HepG2 (cell line): ENCODE measurements at regions not wholly inside any gene's neighbourhood (a gene's known extent, or its start where the extent isn't known, plus 50 kb on each side); places are given as distances from the start of the nearest gene placed in this dataset.

ENCODE experiments used
- ATAC-seq: fragments of 200-7000 bp; cut with Tn5 transposase; 3 replicates; pipeline ENCODE4 v1.9.1; 2020; ENCODE audit warnings: mild to moderate bottlenecking, moderate library complexity
- BruUV-seq: library from RNA; stranded (reverse); fragments of 400-500 nt; replicated peaks from 2 replicates; lab custom pipeline; 2021; lab: Mats Ljungman, UMichigan
- CTCF ChIA-PET: fragments of 300-600 bp; formaldehyde crosslinking; extraction: SDS; loops from one replicate; lab custom pipeline; 2021; ENCODE audit warnings: low total read pairs, inconsistent platforms, low intra/inter-chr PET ratio; lab: Yijun Ruan, JAX
- POLR2A ChIA-PET: fragments of 350-600 bp; sonication (Branson Sonifier 250); formaldehyde crosslinking; loops from one replicate; lab custom pipeline; 2020; ENCODE audit warnings: antibody characterized with exemption, inconsistent platforms; lab: Yijun Ruan, JAX
- DNase-seq: peaks from one replicate; pipeline ENCODE4 v3.0.0-alpha.2; 2015; ENCODE audit warnings: low spot score
- FAIRE-seq: peaks from 3 replicates; lab custom pipeline; 2011; peaks lifted over from hg19 to GRCh38; lab: Jason Lieb, UNC
- H2AFZ ChIP-seq: one replicate; pipeline ENCODE4 v1.6.1; 2011; ENCODE audit warnings: low read length, inconsistent platforms
- H3K27ac ChIP-seq: fragments of 300-600 bp; 3 replicates; pipeline ENCODE4 v1.8.0; 2011; ENCODE audit warnings: mixed run types, mild to moderate bottlenecking, mixed read lengths, low read length, inconsistent platforms; ENCODE audit not compliant: insufficient read depth; ENCODE audit errors: extremely low read length
- H3K27me3 ChIP-seq, 2 experiments: fragments of 200-600 bp in 1 of 2; 2 replicates in 1 of 2; 3 replicates in 1 of 2; pipeline versions ENCODE4 v1.6.0 to v1.8.0; 2011; ENCODE audit warnings: low read length in 2 of 2, mild to moderate bottlenecking in 2 of 2, moderate library complexity in 2 of 2, inconsistent platforms in 1 of 2; ENCODE audit not compliant: insufficient read depth in 2 of 2, control insufficient read depth in 1 of 2
- H3K36me3 ChIP-seq, 2 experiments: fragments of 200-600 bp in 1 of 2; replicated peaks in 1 of 2; 2 replicates in 1 of 2; 3 replicates in 1 of 2; pipeline versions ENCODE4 v1.5.1 to v1.8.0; 2011; ENCODE audit warnings: low read length in 2 of 2, inconsistent platforms in 1 of 2; ENCODE audit not compliant: insufficient read depth in 2 of 2, control insufficient read depth in 1 of 2
- H3K4me1 ChIP-seq: 2 replicates; pipeline ENCODE4 v1.5.1; 2012; ENCODE audit warnings: low read length, inconsistent platforms; ENCODE audit not compliant: insufficient read depth
- H3K4me2 ChIP-seq: 2 replicates; pipeline ENCODE4 v1.6.0; 2011; ENCODE audit warnings: low read depth, low read length, inconsistent platforms
- H3K4me3 ChIP-seq, 3 experiments: fragments of 200-600 bp in 1 of 3; sonication (generic), shearing (Covaris generic) in 1 of 3; replicated peaks in 1 of 3; 2 replicates each; pipeline ENCODE4 v1.5.1; 2011 to 2016; ENCODE audit warnings: low read length in 3 of 3, inconsistent platforms in 2 of 3, low read depth in 2 of 3, mild to moderate bottlenecking in 2 of 3, control low read depth in 1 of 3, mixed read lengths in 1 of 3; ENCODE audit not compliant: insufficient read depth in 1 of 3
- H3K79me2 ChIP-seq: one replicate; pipeline ENCODE4 v1.6.1; 2011; ENCODE audit warnings: low read length, inconsistent platforms; ENCODE audit not compliant: insufficient read depth
- H3K9ac ChIP-seq: 2 replicates; pipeline ENCODE4 v1.6.0; 2011; ENCODE audit warnings: mild to moderate bottlenecking, low read depth, low read length, inconsistent platforms; ENCODE audit not compliant: insufficient read depth
- H3K9me3 ChIP-seq: 2 replicates; pipeline ENCODE4 v1.5.1; 2012; ENCODE audit warnings: mild to moderate bottlenecking, low read length
- H4K20me1 ChIP-seq: 2 replicates; pipeline ENCODE4 v1.6.0; 2011; ENCODE audit warnings: inconsistent platforms, mild to moderate bottlenecking, low read length, moderate library complexity; ENCODE audit not compliant: insufficient read depth
- HMG20B ChIP-seq: conservative IDR thresholded peaks from 2 replicates; pipeline ENCODE4 v1.6.1; 2016; ENCODE audit warnings: missing genetic modification reagents, missing compliant biosample characterization
- KLF11 ChIP-seq: IDR thresholded peaks from 2 replicates; pipeline ENCODE4 v1.6.1; 2016; ENCODE audit warnings: missing compliant biosample characterization
- PAX8 ChIP-seq: sonication (generic); formaldehyde crosslinking; IDR thresholded peaks from 2 replicates; pipeline ENCODE4 v1.8.0; 2022; ENCODE audit warnings: mild to moderate bottlenecking, missing genetic modification reagents, borderline replicate concordance
- RAD51 ChIP-seq: fragments of 450-650 bp; IDR thresholded peaks from 2 replicates; pipeline ENCODE4 v1.6.1; 2016; ENCODE audit warnings: borderline replicate concordance
- SMARCE1 ChIP-seq: fragments of 450-650 bp; IDR thresholded peaks from 2 replicates; pipeline ENCODE4 v1.6.1; 2017; ENCODE audit warnings: borderline replicate concordance
- ZMYM4 ChIP-seq: sonication (generic); formaldehyde crosslinking; IDR thresholded peaks from 2 replicates; pipeline ENCODE4 v1.8.1; 2023; ENCODE audit warnings: mild to moderate bottlenecking, missing genetic modification reagents
- ZNF766 ChIP-seq: sonication (generic); formaldehyde crosslinking; IDR thresholded peaks from 2 replicates; pipeline ENCODE4 v1.5.0; 2020; ENCODE audit warnings: missing genetic modification reagents, borderline replicate concordance
- WGBS: methylation state at CpG from one replicate; pipeline ENCODE4 v1.1.6; 2017; ENCODE audit warnings: low lambda C conversion rate; 5-methylcytosine and 5-hydroxymethylcytosine counted together
- in situ Hi-C: cut with HindIII; loops from 2 replicates; pipeline ENCODE4 v1.10.0; 2017; ENCODE audit warnings: low pct_unique_long_range_greater_than_20kb; ENCODE audit not compliant: extremely low pct_ligation_motif_present
- intact Hi-C: fragments of 100-400 bp; cut with micrococcal nuclease; formaldehyde crosslinking; loops from one replicate; pipeline ENCODE4 v1.10.0; 2022; ENCODE audit not compliant: unreplicated experiment
- TF ChIP-seq, protein P1 (sequence below): sonication (generic); formaldehyde crosslinking; conservative IDR thresholded peaks from 2 replicates; pipeline ENCODE4 v1.8.0; 2022; ENCODE audit warnings: low read depth, missing genetic modification reagents
- TF ChIP-seq, protein P2 (sequence below), 2 experiments: fragments of 450-650 bp in 1 of 2; sonication (generic) in 1 of 2; formaldehyde crosslinking in 1 of 2; IDR thresholded peaks; 2 replicates each; pipeline versions ENCODE4 v1.6.1 to v1.8.0; 2016 to 2022; ENCODE audit warnings: antibody characterized with exemption in 1 of 2, mild to moderate bottlenecking in 1 of 2, missing genetic modification reagents in 1 of 2

DNA sequence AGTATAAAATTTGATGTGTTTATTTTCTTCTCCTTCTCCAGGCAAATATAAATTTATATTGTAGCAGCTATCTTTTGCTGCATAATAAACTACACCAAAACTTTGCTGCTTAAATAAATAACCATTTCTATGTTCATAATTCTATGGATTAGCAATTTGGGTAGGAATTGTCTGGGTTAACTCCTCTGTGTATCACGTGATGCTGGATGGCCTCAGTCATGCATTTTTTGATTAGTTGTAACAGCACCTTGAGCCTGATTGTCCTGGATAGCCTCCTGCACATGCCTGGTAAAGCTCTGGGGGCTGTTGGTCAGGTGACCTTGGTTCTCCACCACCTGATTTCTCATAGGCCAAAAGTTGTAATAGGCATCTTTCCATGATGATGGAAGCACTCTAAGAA, 572.9 kb downstream of the ETV1 start:
- 4% methylated on average over 1 of the region's 1 CpG for WGBS
- H3K36me3 ChIP-seq = no peaks in the 10 kb centered on the region
- no peak for ATAC-seq
- no peaks in the 10 kb centered on the region for H4K20me1 ChIP-seq
- H3K9me3 ChIP-seq = peaks cover 58% of the 10 kb centered on the region
- TF ChIP-seq RAD51 (peak; percentile 56; the same call in 1 of the 2 replicates), ZMYM4 (CRISPR knock-in tag) (no peak)
- no peak overlapping the region for H3K9ac ChIP-seq
- no peaks in the 10 kb centered on the region for H3K27me3 ChIP-seq
- H3K79me2 ChIP-seq = no peaks in the 10 kb centered on the region
- ChIA-PET CTCF (no interaction called here), POLR2A (no interaction called here)
- no peak overlapping the region for H3K27ac ChIP-seq
- H3K4me1 ChIP-seq = no peaks in the 10 kb centered on the region
- in situ Hi-C loops (no loop called here), intact Hi-C loops (no loop called here)
- BruUV-seq = no TSS peak
- H2AFZ ChIP-seq = no peak overlapping the region
- FAIRE-seq = no peak
- H3K4me2 ChIP-seq = no peak overlapping the region
- DNase-seq = no peak
- no peak overlapping the region for H3K4me3 ChIP-seq

DNA sequence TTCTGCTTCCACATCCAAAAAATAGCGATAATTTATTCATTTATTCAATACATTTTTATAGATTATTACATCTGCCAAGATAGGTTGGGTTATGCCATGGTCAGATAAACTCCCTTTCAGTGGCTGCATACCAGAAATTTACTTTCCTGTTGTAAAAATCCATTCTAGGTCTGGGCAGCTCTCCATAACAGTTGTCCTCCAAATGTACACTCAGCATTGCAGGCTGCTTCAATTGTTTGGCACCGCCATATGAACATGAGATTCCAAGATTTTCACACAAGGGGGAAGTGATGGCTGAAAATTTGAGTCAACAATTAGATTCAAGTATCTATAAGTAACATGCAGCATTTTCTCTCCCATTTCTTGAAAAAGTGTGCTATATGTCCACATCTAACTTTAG, 568.7 kb downstream of the ETV1 start:
- no peak overlapping the region for H3K9ac ChIP-seq
- in situ Hi-C loops = no loop called here
- no peak for FAIRE-seq
- H3K27me3 ChIP-seq = no peaks in the 10 kb centered on the region
- no peaks in the 10 kb centered on the region for H3K4me1 ChIP-seq
- H3K4me3 ChIP-seq = no peak overlapping the region
- intact Hi-C loops = no loop called here
- H3K9me3 ChIP-seq = peaks cover 72% of the 10 kb centered on the region
- ChIA-PET CTCF (no interaction called here), POLR2A (no interaction called here)
- no peak overlapping the region for H3K27ac ChIP-seq
- no peaks in the 10 kb centered on the region for H3K36me3 ChIP-seq
- ATAC-seq = no peak
- BruUV-seq = no TSS peak
- H3K4me2 ChIP-seq = no peak overlapping the region
- 18% methylated on average over 2 of the region's 2 CpGs for WGBS
- no peak for DNase-seq
- no peaks in the 10 kb centered on the region for H3K79me2 ChIP-seq
- no peak overlapping the region for H2AFZ ChIP-seq
- no peaks in the 10 kb centered on the region for H4K20me1 ChIP-seq
- TF ChIP-seq HMG20B (CRISPR knock-in tag) = no peak
- TF ChIP-seq, protein P1, sequence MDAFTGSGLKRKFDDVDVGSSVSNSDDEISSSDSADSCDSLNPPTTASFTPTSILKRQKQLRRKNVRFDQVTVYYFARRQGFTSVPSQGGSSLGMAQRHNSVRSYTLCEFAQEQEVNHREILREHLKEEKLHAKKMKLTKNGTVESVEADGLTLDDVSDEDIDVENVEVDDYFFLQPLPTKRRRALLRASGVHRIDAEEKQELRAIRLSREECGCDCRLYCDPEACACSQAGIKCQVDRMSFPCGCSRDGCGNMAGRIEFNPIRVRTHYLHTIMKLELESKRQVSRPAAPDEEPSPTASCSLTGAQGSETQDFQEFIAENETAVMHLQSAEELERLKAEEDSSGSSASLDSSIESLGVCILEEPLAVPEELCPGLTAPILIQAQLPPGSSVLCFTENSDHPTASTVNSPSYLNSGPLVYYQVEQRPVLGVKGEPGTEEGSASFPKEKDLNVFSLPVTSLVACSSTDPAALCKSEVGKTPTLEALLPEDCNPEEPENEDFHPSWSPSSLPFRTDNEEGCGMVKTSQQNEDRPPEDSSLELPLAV (CRISPR knock-in tag) = no peak
- TF ChIP-seq SMARCE1 = no peak
- no peak for TF ChIP-seq PAX8 (CRISPR knock-in tag)
- TF ChIP-seq, protein P2, sequence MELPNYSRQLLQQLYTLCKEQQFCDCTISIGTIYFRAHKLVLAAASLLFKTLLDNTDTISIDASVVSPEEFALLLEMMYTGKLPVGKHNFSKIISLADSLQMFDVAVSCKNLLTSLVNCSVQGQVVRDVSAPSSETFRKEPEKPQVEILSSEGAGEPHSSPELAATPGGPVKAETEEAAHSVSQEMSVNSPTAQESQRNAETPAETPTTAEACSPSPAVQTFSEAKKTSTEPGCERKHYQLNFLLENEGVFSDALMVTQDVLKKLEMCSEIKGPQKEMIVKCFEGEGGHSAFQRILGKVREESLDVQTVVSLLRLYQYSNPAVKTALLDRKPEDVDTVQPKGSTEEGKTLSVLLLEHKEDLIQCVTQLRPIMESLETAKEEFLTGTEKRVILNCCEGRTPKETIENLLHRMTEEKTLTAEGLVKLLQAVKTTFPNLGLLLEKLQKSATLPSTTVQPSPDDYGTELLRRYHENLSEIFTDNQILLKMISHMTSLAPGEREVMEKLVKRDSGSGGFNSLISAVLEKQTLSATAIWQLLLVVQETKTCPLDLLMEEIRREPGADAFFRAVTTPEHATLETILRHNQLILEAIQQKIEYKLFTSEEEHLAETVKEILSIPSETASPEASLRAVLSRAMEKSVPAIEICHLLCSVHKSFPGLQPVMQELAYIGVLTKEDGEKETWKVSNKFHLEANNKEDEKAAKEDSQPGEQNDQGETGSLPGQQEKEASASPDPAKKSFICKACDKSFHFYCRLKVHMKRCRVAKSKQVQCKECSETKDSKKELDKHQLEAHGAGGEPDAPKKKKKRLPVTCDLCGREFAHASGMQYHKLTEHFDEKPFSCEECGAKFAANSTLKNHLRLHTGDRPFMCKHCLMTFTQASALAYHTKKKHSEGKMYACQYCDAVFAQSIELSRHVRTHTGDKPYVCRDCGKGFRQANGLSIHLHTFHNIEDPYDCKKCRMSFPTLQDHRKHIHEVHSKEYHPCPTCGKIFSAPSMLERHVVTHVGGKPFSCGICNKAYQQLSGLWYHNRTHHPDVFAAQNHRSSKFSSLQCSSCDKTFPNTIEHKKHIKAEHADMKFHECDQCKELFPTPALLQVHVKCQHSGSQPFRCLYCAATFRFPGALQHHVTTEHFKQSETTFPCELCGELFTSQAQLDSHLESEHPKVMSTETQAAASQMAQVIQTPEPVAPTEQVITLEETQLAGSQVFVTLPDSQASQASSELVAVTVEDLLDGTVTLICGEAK (IDR thresholded peaks at IDR 0.05) = no peak
- TF ChIP-seq, protein P2 (CRISPR knock-in tag; IDR thresholded peaks at IDR 0.05) = no peak
- TF ChIP-seq KLF11 = no peak
- no peak for TF ChIP-seq ZNF766 (CRISPR knock-in tag)
